ENCODE measurements at regions not wholly inside any gene's neighbourhood (a gene's known extent, or its start where the extent isn't known, plus 50 kb on each side); places are given as distances from the start of the nearest gene placed in this dataset.
"Not testable (repeated sequence)": the region's sequence is repeated elsewhere in the genome, so short reads cannot be mapped to it uniquely, and the experiment has no call there.

DNA sequence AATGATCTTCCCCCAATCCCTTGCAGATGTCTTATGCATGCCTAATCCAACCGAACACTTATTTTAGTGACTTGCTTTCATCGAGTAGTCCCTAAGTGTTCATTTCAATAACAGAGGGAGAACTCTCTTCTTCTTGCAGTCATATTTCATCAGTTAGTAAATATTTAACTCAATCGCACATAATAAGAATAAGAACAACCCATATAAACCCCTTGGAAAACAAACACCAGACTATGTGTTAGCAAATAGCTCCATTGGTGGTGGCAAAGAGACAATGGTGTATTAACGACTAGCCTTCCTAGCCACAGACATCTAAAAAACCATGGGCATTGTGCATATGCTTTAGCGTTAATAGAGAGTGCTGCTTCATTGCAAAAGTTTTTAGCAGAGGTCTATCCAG lies 725.8 kb downstream of the BCL11A start:
- no peaks in the 10 kb centered on the region for H3K4me1 ChIP-seq
- no peak overlapping the region for H3K27ac ChIP-seq
- intact Hi-C loops (cut with DNase I), result no loop called here
- TF ChIP-seq, protein P1, sequence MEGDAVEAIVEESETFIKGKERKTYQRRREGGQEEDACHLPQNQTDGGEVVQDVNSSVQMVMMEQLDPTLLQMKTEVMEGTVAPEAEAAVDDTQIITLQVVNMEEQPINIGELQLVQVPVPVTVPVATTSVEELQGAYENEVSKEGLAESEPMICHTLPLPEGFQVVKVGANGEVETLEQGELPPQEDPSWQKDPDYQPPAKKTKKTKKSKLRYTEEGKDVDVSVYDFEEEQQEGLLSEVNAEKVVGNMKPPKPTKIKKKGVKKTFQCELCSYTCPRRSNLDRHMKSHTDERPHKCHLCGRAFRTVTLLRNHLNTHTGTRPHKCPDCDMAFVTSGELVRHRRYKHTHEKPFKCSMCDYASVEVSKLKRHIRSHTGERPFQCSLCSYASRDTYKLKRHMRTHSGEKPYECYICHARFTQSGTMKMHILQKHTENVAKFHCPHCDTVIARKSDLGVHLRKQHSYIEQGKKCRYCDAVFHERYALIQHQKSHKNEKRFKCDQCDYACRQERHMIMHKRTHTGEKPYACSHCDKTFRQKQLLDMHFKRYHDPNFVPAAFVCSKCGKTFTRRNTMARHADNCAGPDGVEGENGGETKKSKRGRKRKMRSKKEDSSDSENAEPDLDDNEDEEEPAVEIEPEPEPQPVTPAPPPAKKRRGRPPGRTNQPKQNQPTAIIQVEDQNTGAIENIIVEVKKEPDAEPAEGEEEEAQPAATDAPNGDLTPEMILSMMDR (IDR thresholded peaks at IDR 0.05), result no peak
- no peaks in the 10 kb centered on the region for H3K9me3 ChIP-seq
- no peak for DNase-seq
- no peaks in the 10 kb centered on the region for H3K27me3 ChIP-seq (ENCODE audit: insufficient read depth in 3 of 3, low read length in 2 of 3)
- H3K36me3 ChIP-seq (ENCODE audit: insufficient read depth in 1 of 2, low read depth in 1 of 2), result no peaks in the 10 kb centered on the region
- no peak overlapping the region for H3K4me3 ChIP-seq
- ATAC-seq, result no peak
- WGBS, 3 donors, result 83 to 88% (median 83%) methylated on average over 5 of the region's 5 CpGs

- H3K27ac ChIP-seq, result no peak overlapping the region
- TF ChIP-seq, protein P1 (IDR thresholded peaks at IDR 0.05), result no peak
- no peak overlapping the region for H3K4me3 ChIP-seq
- intact Hi-C loops (cut with DNase I), result no loop called here
- WGBS, 3 donors, result 60 to 72% (median 62%) methylated on average over 2 of the region's 2 CpGs
- no peaks in the 10 kb centered on the region for H3K4me1 ChIP-seq
- no peaks in the 10 kb centered on the region for H3K36me3 ChIP-seq (ENCODE audit: insufficient read depth in 1 of 2, low read depth in 1 of 2)
- no peaks in the 10 kb centered on the region for H3K27me3 ChIP-seq (ENCODE audit: insufficient read depth in 3 of 3, low read length in 2 of 3)
- ATAC-seq (no peak), DNase-seq (no peak)
- H3K9me3 ChIP-seq, result no peaks in the 10 kb centered on the region
Measured at GRCh38 chr2:59826177-59826576, 727.3 kb downstream of the BCL11A start.

- Histone ChIP-seq H3K36me3 (ENCODE audit: insufficient read depth in 1 of 2, low read depth in 1 of 2) (no peaks in the 10 kb centered on the region), H3K4me1 (no peaks in the 10 kb centered on the region), H3K27me3 (ENCODE audit: insufficient read depth in 3 of 3, low read length in 2 of 3) (no peaks in the 10 kb centered on the region), H3K9me3 (no peaks in the 10 kb centered on the region), H3K27ac (no peak overlapping the region), H3K4me3 (no peak overlapping the region)
- no peak for DNase-seq
- intact Hi-C loops (cut with DNase I), result no loop called here
- WGBS, 3 donors, result 69 to 85% (median 76%) methylated on average over 4 of the region's 4 CpGs
- TF ChIP-seq, protein P1 (IDR thresholded peaks at IDR 0.05), result no peak
- ATAC-seq, result no peak
Measured at GRCh38 chr2:59824314-59824713, 729.1 kb downstream of the BCL11A start.

DNA sequence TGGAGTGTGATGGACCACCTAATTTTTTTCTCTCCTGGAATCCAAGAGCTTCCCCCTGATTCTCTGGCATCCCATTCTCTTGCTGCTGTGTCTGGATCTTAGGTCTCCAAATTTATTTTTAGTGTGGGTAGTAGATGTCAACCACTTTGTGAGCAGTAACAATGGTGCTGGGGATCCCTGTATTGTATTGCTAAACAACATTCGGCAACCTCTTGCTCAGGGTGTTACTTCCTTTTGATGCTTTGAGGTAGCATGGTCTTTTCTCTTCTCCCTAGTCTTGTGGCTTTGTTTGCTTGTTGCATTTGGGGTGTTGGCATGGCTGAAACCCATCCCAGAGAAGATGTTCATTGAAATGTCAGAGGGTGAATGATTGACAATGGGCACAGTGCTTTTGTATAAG lies 737.4 kb downstream of the BCL11A start:
- Histone ChIP-seq H3K36me3 (ENCODE audit: insufficient read depth in 1 of 2, low read depth in 1 of 2) (no peaks in the 10 kb centered on the region), H3K4me3 (no peak overlapping the region), H3K4me1 (no peaks in the 10 kb centered on the region), H3K27me3 (ENCODE audit: insufficient read depth in 3 of 3, low read length in 2 of 3) (no peaks in the 10 kb centered on the region), H3K9me3 (no peaks in the 10 kb centered on the region), H3K27ac (no peak overlapping the region)
- 56 to 66% (median 61%) methylated on average over 1 of the region's 1 CpG for WGBS, 3 donors
- intact Hi-C loops (cut with DNase I), result no loop called here
- DNase-seq (no peak), ATAC-seq (no peak)
- TF ChIP-seq, protein P1 (IDR thresholded peaks at IDR 0.05), result no peak

DNA sequence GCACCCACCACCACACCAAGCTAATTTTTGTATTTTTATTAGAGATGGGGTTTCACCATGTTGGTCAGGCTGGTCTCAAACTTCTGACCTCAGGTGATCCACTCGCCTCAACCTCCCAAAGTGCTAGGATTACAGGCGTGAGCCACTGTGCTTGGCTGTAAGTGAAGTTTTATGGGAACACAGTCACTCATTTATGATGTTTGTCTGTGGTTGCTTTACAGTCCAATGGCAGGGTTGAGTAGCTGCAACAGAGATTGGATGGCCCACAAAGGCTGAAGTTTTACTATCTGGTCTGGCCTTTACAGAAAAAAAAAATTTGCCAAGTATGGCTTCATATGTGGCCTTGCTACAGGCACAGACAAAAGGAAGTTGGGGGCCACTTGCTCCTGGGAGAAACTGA lies 743.2 kb downstream of the BCL11A start:
- H3K4me3 ChIP-seq; ATAC-seq; H3K27ac ChIP-seq; H3K36me3 ChIP-seq (ENCODE audit: insufficient read depth in 1 of 2, low read depth in 1 of 2); H3K27me3 ChIP-seq (ENCODE audit: insufficient read depth in 3 of 3, low read length in 2 of 3); intact Hi-C loops (cut with DNase I); H3K9me3 ChIP-seq; H3K4me1 ChIP-seq; DNase-seq: not testable (repeated sequence)
- 86 to 97% (median 90%) methylated on average over 2 of the region's 2 CpGs for WGBS, 3 donors
